A549 (cell line): ENCODE measurements at regions not wholly inside any gene's neighbourhood (a gene's known extent, or its start where the extent isn't known, plus 50 kb on each side); places are given as distances from the start of the nearest gene placed in this dataset.

Experiments
- EHMT2 ChIP-seq: fragments of 200-600 bp; sonication (generic); IDR thresholded peaks from 2 replicates; pipeline ENCODE4 v1.6.1; 2016; ENCODE audit warnings: antibody characterized with exemption, low read depth, mild to moderate bottlenecking, moderate library complexity
- KDM1A ChIP-seq: fragments of 200-600 bp; sonication (generic); IDR thresholded peaks from 2 replicates; pipeline ENCODE4 v1.6.1; 2016; ENCODE audit warnings: low read depth, mild to moderate bottlenecking
- MAZ ChIP-seq: fragments of 150-350 bp; IDR thresholded peaks from 2 replicates; pipeline ENCODE4 v1.6.1; 2014; ENCODE audit warnings: antibody characterized with exemption, low read depth, low read length, borderline replicate concordance
- REST ChIP-seq: fragments of 200-600 bp; sonication (generic); IDR thresholded peaks from 2 replicates; pipeline ENCODE4 v1.6.1; 2016; ENCODE audit warnings: antibody characterized with exemption, mild to moderate bottlenecking, moderate library complexity

DNA sequence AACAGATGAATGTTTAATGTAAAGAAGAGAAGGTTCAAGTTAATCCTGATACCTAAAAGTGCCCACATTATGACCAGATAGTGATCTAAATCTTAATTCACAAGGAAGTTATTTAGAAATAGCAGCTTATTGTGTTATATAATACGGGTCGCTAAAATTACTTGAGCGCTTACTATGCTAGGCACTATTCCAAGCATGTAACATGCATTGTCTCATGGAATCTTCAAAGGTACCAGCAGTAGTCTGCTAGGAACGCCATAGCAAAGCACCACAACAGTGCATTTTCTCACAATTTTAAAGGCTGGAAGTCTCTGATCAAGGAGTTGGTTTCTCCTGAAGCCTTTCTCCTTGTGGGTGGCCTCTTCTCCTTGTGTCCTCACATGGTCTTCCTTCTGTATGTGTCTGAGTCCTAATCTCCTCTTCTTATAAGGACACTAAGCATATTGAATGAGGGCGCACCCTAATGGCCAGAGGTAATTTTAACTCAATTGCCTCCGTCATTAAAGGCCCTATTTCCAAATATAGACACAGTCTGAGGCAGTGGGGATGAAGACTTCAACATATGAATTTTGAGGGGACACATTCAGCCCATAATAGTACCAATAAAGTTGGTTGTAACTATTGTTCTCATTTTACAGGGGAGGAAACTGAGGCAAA lies 118.4 kb downstream of the LRRC30 start:
- TF ChIP-seq KDM1A (no peak), MAZ (no peak), REST (no peak), EHMT2 (no peak)
